GM13976 (cell line): ENCODE measurements at regions not wholly inside any gene's neighbourhood (a gene's known extent, or its start where the extent isn't known, plus 50 kb on each side); places are given as distances from the start of the nearest gene placed in this dataset.

Experiments used
- DNase-seq: peaks from one replicate; pipeline ENCODE4 v3.0.0; 2012; ENCODE audit warnings: low spot score
- CTCF ChIP-seq: IDR thresholded peaks from 2 replicates; pipeline ENCODE4 v1.5.1; 2012; ENCODE audit warnings: borderline replicate concordance, mild to moderate bottlenecking; ENCODE audit not compliant: insufficient read depth; ENCODE audit errors: extremely low read depth, missing control alignments, control extremely low read depth
- in situ Hi-C: fragments of 300-500 bp; cut with MboI; formaldehyde crosslinking; loops from one replicate; pipeline ENCODE4 v1.12.0; 2022; ENCODE audit warnings: low sequenced_read_pairs, mixed read lengths, inconsistent platforms; ENCODE audit not compliant: unreplicated experiment

DNA sequence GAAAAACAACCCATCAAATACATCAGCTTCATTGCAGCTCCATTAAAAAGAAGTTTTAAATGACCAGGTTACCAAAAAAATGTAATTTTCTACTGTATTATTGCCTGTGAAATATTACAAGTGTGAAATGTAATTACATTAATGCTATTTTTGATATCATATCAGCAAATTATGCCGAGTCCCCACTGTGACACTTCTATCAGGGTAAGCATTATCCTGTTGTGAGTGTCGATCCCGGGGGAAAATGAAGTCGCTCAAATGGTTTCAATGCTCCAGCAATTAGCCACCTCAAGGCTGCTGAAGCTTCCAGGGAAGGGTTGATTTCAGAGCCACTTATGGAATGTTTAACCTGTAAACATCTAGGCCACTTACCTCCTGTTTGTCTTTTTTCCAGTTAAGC is 70.4 kb downstream of the RCN1 start:
- no peak for DNase-seq
- TF ChIP-seq CTCF = no peak

GRCh38 chr11:32162351-32162750 is 71.5 kb downstream of the RCN1 start:
- no peak for TF ChIP-seq CTCF
- DNase-seq = no peak
- in situ Hi-C loops = loop anchor here (25.0 kb wide), 1 partner anchor 775 kb away; no protein-coding TSS in a partner anchor

More for the DNA sequence above, 70.4 kb downstream of the RCN1 start:
- in situ Hi-C loops = loop anchor here (25.0 kb wide), 1 partner anchor 774 kb away; no protein-coding TSS in a partner anchor

DNA sequence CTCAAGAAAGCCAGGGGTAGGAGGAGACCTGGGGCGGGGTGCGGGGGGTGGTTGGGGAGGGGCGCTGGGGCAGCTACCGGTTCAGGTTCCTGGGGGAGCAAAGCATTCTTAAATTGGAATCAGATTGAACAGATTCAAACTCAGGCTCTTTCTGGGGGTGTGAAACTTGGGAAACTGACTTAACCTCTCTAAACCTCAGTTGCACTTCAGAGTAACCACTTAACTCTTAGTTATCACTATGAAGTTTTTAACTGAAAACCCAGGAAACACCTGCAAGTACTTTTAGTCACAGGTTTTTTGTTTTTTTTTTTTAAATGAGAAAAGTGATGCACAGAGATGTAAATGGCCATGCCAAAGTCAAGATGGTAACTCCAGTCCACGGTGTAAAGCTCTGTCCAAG is 72.0 kb downstream of the RCN1 start:
- TF ChIP-seq CTCF = no peak
- DNase-seq = no peak
- in situ Hi-C loops = loop anchor here (25.0 kb wide), 1 partner anchor 776 kb away; no protein-coding TSS in a partner anchor

- no peak for TF ChIP-seq CTCF
- no peak for DNase-seq
- in situ Hi-C loops = loop anchor here (25.0 kb wide), 1 partner anchor 776 kb away; no protein-coding TSS in a partner anchor
Observed at GRCh38 chr11:32163557-32163956, 72.7 kb downstream of the RCN1 start.

DNA sequence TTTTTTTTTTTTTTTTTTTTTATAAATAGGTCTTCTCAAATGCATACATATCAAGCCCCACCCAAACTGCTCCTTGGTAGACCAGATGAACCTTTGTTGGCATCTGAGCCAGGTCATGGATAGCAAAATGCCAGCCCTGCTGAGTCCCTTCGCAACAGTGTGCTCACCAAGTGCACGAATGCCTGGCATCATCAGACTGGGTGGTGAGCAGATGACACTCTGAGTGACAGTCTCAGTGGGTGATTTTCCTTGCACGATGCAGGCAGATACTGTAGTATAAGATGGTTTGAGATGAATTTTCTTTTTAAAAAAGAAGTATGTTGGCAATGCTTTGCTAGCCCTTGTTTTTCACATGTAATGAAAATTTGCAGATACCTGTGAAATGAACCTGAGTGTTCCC is 74.0 kb downstream of the RCN1 start:
- in situ Hi-C loops = loop anchor here (25.0 kb wide), 1 partner anchor 778 kb away; no protein-coding TSS in a partner anchor
- no peak for TF ChIP-seq CTCF
- no peak for DNase-seq

DNA sequence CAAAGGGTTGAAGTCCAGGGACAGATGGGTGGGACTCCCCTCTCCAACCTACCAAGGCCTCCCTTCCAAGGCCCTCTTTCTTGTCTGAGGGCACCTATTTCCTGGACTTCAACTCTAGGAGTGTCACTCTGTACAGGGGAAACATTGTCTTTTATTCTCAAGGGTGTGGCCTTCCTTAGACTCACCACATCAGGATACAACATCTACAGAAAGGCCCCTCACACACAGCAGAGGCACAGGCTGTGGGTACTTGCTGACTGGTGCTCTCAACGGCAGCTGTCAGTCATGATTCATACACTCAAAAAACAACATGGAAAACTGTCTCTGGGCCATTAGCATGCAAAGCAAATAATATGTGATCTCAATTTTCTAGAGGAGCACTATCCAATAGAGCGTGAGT is 78.0 kb downstream of the RCN1 start:
- no peak for TF ChIP-seq CTCF
- no peak for DNase-seq
- in situ Hi-C loops = loop anchor here (25.0 kb wide), 1 partner anchor 782 kb away; no protein-coding TSS in a partner anchor
